GM21786 (cell line): ENCODE measurements at regions not wholly inside any gene's neighbourhood (a gene's known extent, or its start where the extent isn't known, plus 50 kb on each side); places are given as distances from the start of the nearest gene placed in this dataset.

ENCODE experiments used
- ATAC-seq: cut with Tn5 transposase; IDR thresholded peaks from one replicate; pipeline ENCODE4 v1.9.1; 2021; ENCODE audit not compliant: unreplicated experiment

GRCh38 chr1:209509039-209509438, 74.5 kb upstream of the CAMK1G start:
- ATAC-seq, result no peak

DNA sequence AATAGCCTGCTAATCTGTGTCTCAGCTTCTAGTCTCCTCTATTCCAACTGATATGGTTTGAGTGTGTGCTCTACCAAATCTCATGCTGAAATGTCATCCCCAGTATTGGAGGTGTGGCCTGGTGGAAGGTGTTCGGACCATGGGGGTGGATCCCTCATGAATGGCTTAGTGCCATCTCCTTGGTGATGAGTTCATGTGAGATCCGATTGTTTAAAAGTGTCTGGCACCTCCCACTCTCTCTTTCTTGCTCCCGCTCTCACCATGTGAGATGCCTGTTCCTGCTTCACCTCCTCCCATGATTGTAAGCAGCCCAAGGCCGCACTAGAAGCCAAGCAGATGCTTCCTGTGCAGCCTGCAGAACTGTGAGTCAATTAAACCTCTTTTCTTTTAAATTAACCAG, 73.5 kb upstream of the CAMK1G start:
- ATAC-seq, result no peak

DNA sequence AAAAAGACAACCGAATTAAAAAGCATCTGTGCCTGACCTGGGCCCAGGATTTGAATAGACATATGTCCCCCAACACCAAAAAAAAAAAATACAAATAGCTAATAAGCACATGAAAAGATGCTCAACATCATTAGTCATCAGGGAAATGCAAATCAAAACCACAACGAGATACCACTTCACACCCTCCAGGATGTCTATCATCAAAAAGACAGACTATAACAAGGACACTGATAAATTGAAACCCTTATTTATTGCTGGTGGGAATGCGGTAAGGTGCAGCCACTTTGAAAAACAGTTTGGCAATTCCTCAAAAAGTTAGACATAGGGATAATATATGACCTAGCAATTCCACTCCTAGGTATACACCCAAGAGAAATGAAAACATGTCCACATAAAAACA, 72.3 kb upstream of the CAMK1G start:
- ATAC-seq, result no peak

DNA sequence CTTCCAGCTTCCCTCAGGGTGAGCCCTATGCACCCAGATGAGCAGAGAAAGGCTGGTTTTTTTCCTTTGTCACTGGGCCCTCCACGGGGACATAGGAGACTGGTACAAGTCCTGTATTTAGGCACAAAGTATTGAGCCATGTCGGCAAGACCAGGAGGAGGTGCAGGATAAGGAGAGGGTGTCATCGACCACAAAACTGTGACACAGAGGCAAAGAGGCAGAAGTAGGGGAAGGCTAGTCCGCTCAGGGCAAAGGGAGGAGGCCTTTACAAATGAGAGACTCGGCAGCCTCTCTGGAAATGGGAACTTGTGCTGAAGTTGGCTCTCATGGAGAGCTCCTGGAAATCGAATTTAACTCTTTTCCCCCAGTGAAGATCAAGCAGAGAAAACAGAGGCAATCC, 70.7 kb upstream of the CAMK1G start:
- ATAC-seq, result no peak

DNA sequence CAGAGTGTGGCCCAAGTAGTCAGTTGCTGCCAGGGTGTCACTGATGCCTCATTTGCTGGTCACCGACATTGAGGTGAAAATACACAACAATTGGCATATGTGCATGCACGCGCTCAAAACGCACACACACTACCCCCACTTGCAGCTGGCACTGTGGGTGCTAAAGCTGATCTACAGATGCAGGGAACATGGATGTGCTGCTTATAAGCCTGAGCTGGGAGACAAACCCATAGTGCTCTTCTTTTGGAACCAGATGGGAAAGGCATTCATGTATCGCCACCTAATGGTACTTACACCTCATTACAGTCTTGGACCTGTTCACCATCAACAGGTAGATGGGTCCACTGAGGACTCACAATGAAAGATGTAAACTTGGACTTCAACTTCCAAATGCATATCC, 70.3 kb upstream of the CAMK1G start:
- peak; percentile 68 for ATAC-seq

DNA sequence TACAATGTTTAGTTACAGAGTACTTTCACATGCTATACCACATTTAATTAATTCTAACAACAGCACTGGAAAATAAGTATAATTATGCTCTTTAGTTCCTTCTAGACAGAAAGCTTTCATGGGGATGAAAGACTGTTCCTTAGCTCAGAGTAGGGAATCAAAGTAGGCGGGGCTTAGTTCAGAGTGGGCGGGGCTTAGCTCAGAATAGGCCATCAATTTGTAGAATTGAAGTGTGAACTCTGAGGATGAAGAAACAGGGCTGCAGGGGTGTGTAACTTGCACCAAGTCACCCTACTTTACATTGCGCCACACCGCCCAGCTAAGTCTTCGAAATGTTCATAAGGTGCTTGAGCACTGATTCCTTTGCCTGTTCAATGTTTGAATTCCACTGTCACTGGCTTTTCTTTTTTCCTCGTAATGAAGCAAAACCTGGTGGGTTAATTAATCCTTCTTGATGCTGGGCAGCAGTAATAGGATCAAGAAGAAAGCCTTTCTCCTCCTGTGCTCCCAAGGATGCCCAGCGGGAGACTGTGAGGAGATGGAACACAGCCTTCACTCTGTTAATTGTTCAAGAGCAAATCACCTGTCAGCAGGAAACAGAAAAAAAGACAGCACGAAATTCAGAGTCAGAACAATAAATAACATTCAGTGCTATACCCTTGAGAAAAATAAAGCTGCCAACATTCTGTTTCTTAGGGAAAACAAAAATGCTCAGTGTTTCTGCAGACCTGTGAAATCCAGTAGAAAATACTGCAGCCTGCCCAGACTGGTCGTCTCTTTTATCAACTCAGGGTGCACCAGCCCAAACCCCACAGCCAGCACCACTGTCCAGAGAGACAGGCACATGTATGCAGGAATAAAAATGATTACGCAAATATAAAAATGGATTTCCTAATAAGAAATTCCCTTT, 66.5 kb upstream of the CAMK1G start:
- ATAC-seq, result no peak

DNA sequence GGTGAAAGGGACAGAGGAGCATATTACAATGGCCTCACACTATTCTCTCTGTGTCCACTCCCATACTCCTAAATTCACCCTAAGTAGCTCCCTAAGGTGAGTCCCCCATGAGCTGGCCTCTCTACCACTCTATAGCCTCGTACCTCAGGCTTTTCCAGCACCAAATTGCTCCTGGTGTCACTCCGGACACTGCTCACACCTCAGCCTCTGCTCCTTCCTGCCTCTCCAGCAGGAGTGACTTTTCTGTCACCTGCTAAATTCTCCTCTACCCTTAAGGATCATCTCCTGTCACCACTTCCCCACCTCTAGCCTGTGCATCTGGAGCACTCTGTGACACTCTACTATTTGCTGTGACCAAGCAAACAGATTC, 65.8 kb upstream of the CAMK1G start:
- ATAC-seq, result no peak

DNA sequence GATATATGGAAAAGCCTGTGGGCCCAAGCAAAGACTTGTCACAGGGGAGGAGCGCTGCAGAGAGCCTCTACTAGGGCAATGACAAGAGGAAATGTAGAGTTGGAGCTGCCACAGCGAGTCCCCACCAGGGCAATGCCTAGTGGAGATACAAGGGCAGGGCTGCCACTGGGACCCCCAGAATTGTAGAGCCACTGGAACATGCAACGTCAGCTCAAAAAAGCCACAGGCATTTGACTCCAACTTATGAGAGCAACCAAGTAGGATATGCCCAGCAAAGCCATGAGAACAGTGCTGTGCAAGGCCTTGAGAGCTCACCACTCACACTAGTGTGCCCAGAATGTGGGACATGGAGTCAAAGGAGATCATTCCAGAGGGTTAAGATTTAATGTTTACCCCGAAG, 63.7 kb upstream of the CAMK1G start:
- ATAC-seq, result no peak

DNA sequence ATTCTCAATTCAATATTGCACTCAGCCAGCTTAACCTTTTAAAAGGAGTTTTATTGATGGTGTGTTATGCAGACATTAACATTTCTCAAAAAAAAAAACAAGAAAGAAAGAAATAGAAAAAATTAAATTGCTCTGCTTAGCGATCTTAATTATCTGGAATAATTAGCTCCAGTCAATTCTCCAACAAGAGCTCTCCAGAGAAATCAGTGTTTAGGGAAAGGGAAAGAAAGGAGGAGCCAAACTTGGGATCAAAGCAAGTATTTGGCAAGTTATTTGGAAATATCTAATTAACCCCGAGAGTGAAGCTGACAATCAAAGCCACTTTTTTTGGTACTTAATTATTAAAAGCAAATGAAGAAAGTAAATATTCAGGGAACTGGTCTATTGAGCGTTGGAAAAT, 60.7 kb upstream of the CAMK1G start:
- ATAC-seq, result no peak

DNA sequence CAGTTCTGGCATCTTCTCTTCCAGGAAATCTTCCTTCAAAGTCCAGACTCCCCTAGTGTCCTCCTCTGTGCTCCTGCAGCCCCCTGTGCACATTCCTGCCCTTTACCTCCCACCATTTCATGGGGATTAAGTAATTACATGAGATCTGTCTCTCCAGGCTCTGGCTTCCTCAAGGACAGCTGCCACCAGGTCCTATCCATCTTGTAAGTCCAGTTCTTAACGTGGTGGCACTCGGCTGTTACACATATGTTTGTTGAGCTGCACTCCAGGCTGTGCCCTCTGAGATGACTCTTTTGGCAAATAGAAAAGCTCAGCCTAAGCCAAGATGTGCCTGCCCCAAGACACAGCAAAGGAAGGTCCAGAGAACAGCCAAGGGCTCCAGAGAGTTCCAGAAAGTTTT, 57.4 kb upstream of the CAMK1G start:
- no peak for ATAC-seq

- no peak for ATAC-seq
Measured at GRCh38 chr1:209527372-209527771, 56.1 kb upstream of the CAMK1G start.

- no peak for ATAC-seq
Measured at GRCh38 chr1:209527993-209528717, 55.4 kb upstream of the CAMK1G start.

- no peak for ATAC-seq
Measured at GRCh38 chr1:209529233-209529632, 54.3 kb upstream of the CAMK1G start.

GRCh38 chr1:209531006-209531405, 52.5 kb upstream of the CAMK1G start:
- no peak for ATAC-seq

DNA sequence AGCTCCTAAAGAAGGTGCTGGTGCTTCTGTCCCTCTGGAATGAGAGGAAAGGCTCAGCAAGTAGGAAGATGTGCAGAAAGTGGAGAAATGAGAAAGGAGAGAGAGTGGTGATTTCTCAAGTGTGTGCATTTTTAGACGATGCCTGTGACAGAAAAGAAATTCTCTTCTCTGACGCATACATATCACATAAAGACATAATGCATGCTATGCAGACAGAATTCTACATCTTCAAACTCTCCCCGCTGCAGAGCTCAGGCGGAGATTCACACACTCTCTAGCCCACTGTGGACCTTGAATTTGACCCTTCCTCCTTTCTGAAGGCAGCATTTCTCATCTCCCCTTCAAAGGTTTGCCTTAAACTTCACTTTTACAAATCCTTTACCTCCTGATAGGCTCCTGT, 52.0 kb upstream of the CAMK1G start:
- ATAC-seq, result no peak
